ENCODE measurements at regions not wholly inside any gene's neighbourhood (a gene's known extent, or its start where the extent isn't known, plus 50 kb on each side); places are given as distances from the start of the nearest gene placed in this dataset.

GRCh38 chr11:90753546-90753945 lies 530.7 kb upstream of the CHORDC1 start:
- TF ChIP-seq CTCF (IDR thresholded peaks at IDR 0.05) (no peak), POLR2AphosphoS5 (IDR thresholded peaks at IDR 0.05) (no peak)
